ENCODE measurements at regions not wholly inside any gene's neighbourhood (a gene's known extent, or its start where the extent isn't known, plus 50 kb on each side); places are given as distances from the start of the nearest gene placed in this dataset.
A peak's percentile ranks its signal among the peaks of the same experiment; 100 is the strongest.

GRCh38 chr21:35850029-35850428 lies 210.3 kb downstream of the SETD4 start:
- peak; percentile 18; the same call in 1 of the 3 replicates for ATAC-seq
- TF ChIP-seq ZFP30 (CRISPR knock-in tag; IDR thresholded peaks at IDR 0.05) (no peak), PATZ1 (CRISPR knock-in tag; IDR thresholded peaks at IDR 0.05; ENCODE audit: borderline replicate concordance) (no peak), ZNF8 (CRISPR knock-in tag; IDR thresholded peaks at IDR 0.05) (no peak), TOX (CRISPR knock-in tag; IDR thresholded peaks at IDR 0.05; ENCODE audit: borderline replicate concordance) (no peak), ESRRG (CRISPR knock-in tag; IDR thresholded peaks at IDR 0.05) (no peak), ZC3H10 (CRISPR knock-in tag; IDR thresholded peaks at IDR 0.05) (no peak)

GRCh38 chr21:35849144-35849543 lies 211.2 kb downstream of the SETD4 start:
- TF ChIP-seq ZNF8 (CRISPR knock-in tag; IDR thresholded peaks at IDR 0.05): no peak
- no peak for TF ChIP-seq GLIS3 (CRISPR knock-in tag; IDR thresholded peaks at IDR 0.05)
- TF ChIP-seq SNAI2 (CRISPR knock-in tag; IDR thresholded peaks at IDR 0.05): no peak
- no peak for ATAC-seq

GRCh38 chr21:35843911-35844667 lies 216.2 kb downstream of the SETD4 start:
- TF ChIP-seq ZC3H10 (CRISPR knock-in tag; IDR thresholded peaks at IDR 0.05): no peak
- no peak for TF ChIP-seq CSDC2 (CRISPR knock-in tag; IDR thresholded peaks at IDR 0.05)
- no peak for TF ChIP-seq TSHZ2 (CRISPR knock-in tag; IDR thresholded peaks at IDR 0.05)
- no peak for TF ChIP-seq CREB5 (CRISPR knock-in tag; IDR thresholded peaks at IDR 0.05; ENCODE audit: low read depth)
- TF ChIP-seq TOX (CRISPR knock-in tag; IDR thresholded peaks at IDR 0.05; ENCODE audit: borderline replicate concordance): no peak
- no peak for TF ChIP-seq POU6F1 (CRISPR knock-in tag; IDR thresholded peaks at IDR 0.05; ENCODE audit: borderline replicate concordance, low read depth)
- no peak for TF ChIP-seq ZNF565 (CRISPR knock-in tag; conservative IDR thresholded peaks at IDR 0.05; ENCODE audit: low read depth)
- TF ChIP-seq SNAI2 (CRISPR knock-in tag; IDR thresholded peaks at IDR 0.05): no peak
- no peak for TF ChIP-seq ZFP30 (CRISPR knock-in tag; IDR thresholded peaks at IDR 0.05)
- TF ChIP-seq PPARA (CRISPR knock-in tag; IDR thresholded peaks at IDR 0.05; ENCODE audit: borderline replicate concordance): no peak
- no peak for ATAC-seq

- no peak for ATAC-seq
- TF ChIP-seq TCF4 (CRISPR knock-in tag; IDR thresholded peaks at IDR 0.05; ENCODE audit: borderline replicate concordance) (no peak), POU6F1 (CRISPR knock-in tag; IDR thresholded peaks at IDR 0.05; ENCODE audit: borderline replicate concordance, low read depth) (no peak), GLIS3 (CRISPR knock-in tag; IDR thresholded peaks at IDR 0.05) (no peak), ZNF70 (CRISPR knock-in tag; IDR thresholded peaks at IDR 0.05) (no peak), ESRRG (CRISPR knock-in tag; IDR thresholded peaks at IDR 0.05) (no peak), ZFP3 (CRISPR knock-in tag; IDR thresholded peaks at IDR 0.05) (no peak), ZFP30 (CRISPR knock-in tag; IDR thresholded peaks at IDR 0.05) (no peak), ZNF565 (CRISPR knock-in tag; conservative IDR thresholded peaks at IDR 0.05; ENCODE audit: low read depth) (no peak), ISL1 (CRISPR knock-in tag; IDR thresholded peaks at IDR 0.05) (no peak), TSHZ2 (CRISPR knock-in tag; IDR thresholded peaks at IDR 0.05) (no peak), PATZ1 (CRISPR knock-in tag; IDR thresholded peaks at IDR 0.05; ENCODE audit: borderline replicate concordance) (no peak), PPARA (CRISPR knock-in tag; IDR thresholded peaks at IDR 0.05; ENCODE audit: borderline replicate concordance) (no peak), BACH2 (CRISPR knock-in tag; IDR thresholded peaks at IDR 0.05; ENCODE audit: borderline replicate concordance) (no peak)
Observed at GRCh38 chr21:35840949-35841348, 219.4 kb downstream of the SETD4 start.

All from SK-N-SH treated with all-trans-retinoic acid at 6 μM for 48 hours (cell line).